SK-N-SH (cell line): ENCODE measurements at regions not wholly inside any gene's neighbourhood (a gene's known extent, or its start where the extent isn't known, plus 50 kb on each side); places are given as distances from the start of the nearest gene placed in this dataset.

ENCODE experiments used
- MXI1 ChIP-seq: IDR thresholded peaks from 2 replicates; pipeline ENCODE4 v1.6.1; 2012; ENCODE audit warnings: mild to moderate bottlenecking, low read depth, low read length, improper control_type of control experiment
- NFIC ChIP-seq: IDR thresholded peaks from 2 replicates; pipeline ENCODE4 v1.4.0; 2012; ENCODE audit warnings: borderline replicate concordance
- POLR2AphosphoS5 ChIP-seq: IDR thresholded peaks from 2 replicates; pipeline ENCODE4 v1.6.1; 2012; ENCODE audit warnings: low read depth, low read length
- TF ChIP-seq, protein P1 (sequence below): fragments of 200-600 bp; sonication (generic); IDR thresholded peaks from 2 replicates; pipeline ENCODE4 v1.6.1; 2017; ENCODE audit warnings: antibody characterized with exemption, mild to moderate bottlenecking, moderate library complexity

DNA sequence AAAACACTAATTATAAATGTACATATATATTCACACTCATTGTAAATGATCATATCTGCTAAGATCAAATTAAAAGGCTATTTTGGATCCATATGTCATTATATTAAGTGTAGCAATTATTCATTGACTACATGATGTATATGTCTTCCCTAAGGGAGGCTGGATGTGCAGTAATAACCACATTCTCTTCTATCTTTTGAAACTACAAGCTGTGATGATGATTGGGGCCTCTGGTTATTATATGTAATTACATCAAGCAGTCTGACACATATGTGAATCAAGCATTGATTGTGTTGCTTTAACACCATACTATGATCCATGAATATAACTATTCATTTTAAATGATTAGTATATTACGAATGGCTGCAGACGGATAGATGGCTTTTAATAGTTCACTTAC, 1973.4 kb downstream of the SUCLG1 start:
- TF ChIP-seq, protein P1, sequence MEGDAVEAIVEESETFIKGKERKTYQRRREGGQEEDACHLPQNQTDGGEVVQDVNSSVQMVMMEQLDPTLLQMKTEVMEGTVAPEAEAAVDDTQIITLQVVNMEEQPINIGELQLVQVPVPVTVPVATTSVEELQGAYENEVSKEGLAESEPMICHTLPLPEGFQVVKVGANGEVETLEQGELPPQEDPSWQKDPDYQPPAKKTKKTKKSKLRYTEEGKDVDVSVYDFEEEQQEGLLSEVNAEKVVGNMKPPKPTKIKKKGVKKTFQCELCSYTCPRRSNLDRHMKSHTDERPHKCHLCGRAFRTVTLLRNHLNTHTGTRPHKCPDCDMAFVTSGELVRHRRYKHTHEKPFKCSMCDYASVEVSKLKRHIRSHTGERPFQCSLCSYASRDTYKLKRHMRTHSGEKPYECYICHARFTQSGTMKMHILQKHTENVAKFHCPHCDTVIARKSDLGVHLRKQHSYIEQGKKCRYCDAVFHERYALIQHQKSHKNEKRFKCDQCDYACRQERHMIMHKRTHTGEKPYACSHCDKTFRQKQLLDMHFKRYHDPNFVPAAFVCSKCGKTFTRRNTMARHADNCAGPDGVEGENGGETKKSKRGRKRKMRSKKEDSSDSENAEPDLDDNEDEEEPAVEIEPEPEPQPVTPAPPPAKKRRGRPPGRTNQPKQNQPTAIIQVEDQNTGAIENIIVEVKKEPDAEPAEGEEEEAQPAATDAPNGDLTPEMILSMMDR: no peak
- TF ChIP-seq MXI1 (no peak), NFIC (no peak), POLR2AphosphoS5 (no peak)
